Fibroblast of lung (primary cell): ENCODE measurements at regions not wholly inside any gene's neighbourhood (a gene's known extent, or its start where the extent isn't known, plus 50 kb on each side); places are given as distances from the start of the nearest gene placed in this dataset.

Experiments
- DNase-seq, 2 donors: peaks; one replicate each; pipeline versions ENCODE4 v3.0.0 to v3.0.0-alpha.2; 2010; ENCODE audit warnings: low read depth in 2 of 2
- H2AFZ ChIP-seq: 2 replicates; pipeline ENCODE4 v1.5.1; 2012; ENCODE audit warnings: low read length, control low read depth, inconsistent platforms
- H3K27ac ChIP-seq: 2 replicates; pipeline ENCODE4 v1.5.1; 2011; ENCODE audit warnings: low read length, control low read depth; ENCODE audit not compliant: insufficient read depth
- H3K27me3 ChIP-seq: 2 replicates; pipeline ENCODE4 v1.5.1; 2011; ENCODE audit warnings: mild to moderate bottlenecking, low read length; ENCODE audit not compliant: control insufficient read depth, insufficient read depth
- H3K36me3 ChIP-seq: 2 replicates; pipeline ENCODE4 v1.5.1; 2011; ENCODE audit warnings: low read length; ENCODE audit not compliant: control insufficient read depth, insufficient read depth
- H3K4me1 ChIP-seq: 2 replicates; pipeline ENCODE4 v1.5.1; 2011; ENCODE audit warnings: low read length; ENCODE audit not compliant: control insufficient read depth, insufficient read depth; ENCODE audit errors: extremely low read depth
- H3K4me2 ChIP-seq: 2 replicates; pipeline ENCODE4 v1.5.1; 2011; ENCODE audit warnings: low read length, control low read depth; ENCODE audit not compliant: insufficient read depth; ENCODE audit errors: extremely low read depth
- H3K4me3 ChIP-seq, 4 experiments: fragments of 200-600 bp in 1 of 4; sonication (generic) in 1 of 4; replicated peaks in 1 of 4; 2 replicates each; pipeline ENCODE4 v1.5.1; 2011 to 2016; ENCODE audit warnings: low read length in 4 of 4, low read depth in 3 of 4, mild to moderate bottlenecking in 3 of 4, control low read depth in 2 of 4, inconsistent platforms in 1 of 4, mixed read lengths in 1 of 4; ENCODE audit not compliant: insufficient read depth in 1 of 4; ENCODE audit errors: control extremely low read depth in 1 of 4
- H3K79me2 ChIP-seq: 2 replicates; pipeline ENCODE4 v1.5.1; 2012; ENCODE audit warnings: mild to moderate bottlenecking, low read length, inconsistent platforms; ENCODE audit not compliant: control insufficient read depth, insufficient read depth
- H3K9ac ChIP-seq: 2 replicates; pipeline ENCODE4 v1.5.1; 2011; ENCODE audit warnings: mild to moderate bottlenecking, low read length, control low read depth; ENCODE audit not compliant: insufficient read depth
- H3K9me3 ChIP-seq: 2 replicates; pipeline ENCODE4 v1.5.1; 2012; ENCODE audit warnings: low read depth, low read length; ENCODE audit not compliant: control insufficient read depth, insufficient read depth
- H4K20me1 ChIP-seq: 2 replicates; pipeline ENCODE4 v1.5.1; 2011; ENCODE audit warnings: low read length; ENCODE audit not compliant: control insufficient read depth, insufficient read depth; ENCODE audit errors: extremely low read depth
- EZH2 ChIP-seq: IDR thresholded peaks from 2 replicates; pipeline ENCODE4 v1.5.1; 2012; ENCODE audit warnings: low read length, control low read depth, mild to moderate bottlenecking; ENCODE audit errors: missing control alignments
- TF ChIP-seq, protein P1 (sequence below), 2 donors: IDR thresholded peaks in 1 of 2; conservative IDR thresholded peaks in 1 of 2; 1 replicate in 1 of 2; 2 replicates in 1 of 2; pipeline ENCODE4 v1.5.1; 2011 to 2012; ENCODE audit warnings: low read length in 2 of 2, control low read depth in 1 of 2, inconsistent platforms in 1 of 2, low read depth in 1 of 2, mild to moderate bottlenecking in 1 of 2

GRCh38 chr9:88713010-88713409, 178.0 kb downstream of the NXNL2 start:
- no peaks in the 10 kb centered on the region for H3K36me3 ChIP-seq
- no peak for TF ChIP-seq EZH2
- TF ChIP-seq, protein P1, sequence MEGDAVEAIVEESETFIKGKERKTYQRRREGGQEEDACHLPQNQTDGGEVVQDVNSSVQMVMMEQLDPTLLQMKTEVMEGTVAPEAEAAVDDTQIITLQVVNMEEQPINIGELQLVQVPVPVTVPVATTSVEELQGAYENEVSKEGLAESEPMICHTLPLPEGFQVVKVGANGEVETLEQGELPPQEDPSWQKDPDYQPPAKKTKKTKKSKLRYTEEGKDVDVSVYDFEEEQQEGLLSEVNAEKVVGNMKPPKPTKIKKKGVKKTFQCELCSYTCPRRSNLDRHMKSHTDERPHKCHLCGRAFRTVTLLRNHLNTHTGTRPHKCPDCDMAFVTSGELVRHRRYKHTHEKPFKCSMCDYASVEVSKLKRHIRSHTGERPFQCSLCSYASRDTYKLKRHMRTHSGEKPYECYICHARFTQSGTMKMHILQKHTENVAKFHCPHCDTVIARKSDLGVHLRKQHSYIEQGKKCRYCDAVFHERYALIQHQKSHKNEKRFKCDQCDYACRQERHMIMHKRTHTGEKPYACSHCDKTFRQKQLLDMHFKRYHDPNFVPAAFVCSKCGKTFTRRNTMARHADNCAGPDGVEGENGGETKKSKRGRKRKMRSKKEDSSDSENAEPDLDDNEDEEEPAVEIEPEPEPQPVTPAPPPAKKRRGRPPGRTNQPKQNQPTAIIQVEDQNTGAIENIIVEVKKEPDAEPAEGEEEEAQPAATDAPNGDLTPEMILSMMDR (conservative IDR thresholded peaks at IDR 0.05 in 1 of 2, IDR thresholded peaks at IDR 0.05 in 1 of 2; ENCODE audit: low read depth in 1 of 2, low read length in 2 of 2) = no peak
- H3K9me3 ChIP-seq = no peaks in the 10 kb centered on the region
- no peak overlapping the region for H2AFZ ChIP-seq
- H3K27me3 ChIP-seq = no peaks in the 10 kb centered on the region
- H4K20me1 ChIP-seq = no peaks in the 10 kb centered on the region
- H3K4me1 ChIP-seq = no peaks in the 10 kb centered on the region
- H3K27ac ChIP-seq = no peak overlapping the region
- H3K4me3 ChIP-seq = no peak overlapping the region
- no peak for DNase-seq
- no peak overlapping the region for H3K4me2 ChIP-seq
- no peaks in the 10 kb centered on the region for H3K79me2 ChIP-seq
- no peak overlapping the region for H3K9ac ChIP-seq

GRCh38 chr9:88716596-88717290, 181.8 kb downstream of the NXNL2 start:
- H2AFZ ChIP-seq = no peak overlapping the region
- peak in 1 of 2 donors; percentile 48 for DNase-seq
- no peaks in the 10 kb centered on the region for H3K27me3 ChIP-seq
- H3K9ac ChIP-seq = no peak overlapping the region
- H3K79me2 ChIP-seq = no peaks in the 10 kb centered on the region
- no peaks in the 10 kb centered on the region for H4K20me1 ChIP-seq
- TF ChIP-seq EZH2 = no peak
- TF ChIP-seq, protein P1 (conservative IDR thresholded peaks at IDR 0.05 in 1 of 2, IDR thresholded peaks at IDR 0.05 in 1 of 2; ENCODE audit: low read depth in 1 of 2, low read length in 2 of 2) = no peak
- no peaks in the 10 kb centered on the region for H3K4me1 ChIP-seq
- no peak overlapping the region for H3K4me3 ChIP-seq
- no peaks in the 10 kb centered on the region for H3K9me3 ChIP-seq
- no peaks in the 10 kb centered on the region for H3K36me3 ChIP-seq
- no peak overlapping the region for H3K4me2 ChIP-seq
- no peak overlapping the region for H3K27ac ChIP-seq

- Histone ChIP-seq H3K27me3 (no peaks in the 10 kb centered on the region), H2AFZ (no peak overlapping the region), H3K27ac (no peak overlapping the region), H4K20me1 (no peaks in the 10 kb centered on the region), H3K36me3 (no peaks in the 10 kb centered on the region), H3K9ac (no peak overlapping the region), H3K4me3 (no peak overlapping the region), H3K79me2 (no peaks in the 10 kb centered on the region), H3K9me3 (no peaks in the 10 kb centered on the region), H3K4me2 (no peak overlapping the region), H3K4me1 (no peaks in the 10 kb centered on the region)
- TF ChIP-seq, protein P1 (conservative IDR thresholded peaks at IDR 0.05 in 1 of 2, IDR thresholded peaks at IDR 0.05 in 1 of 2; ENCODE audit: low read depth in 1 of 2, low read length in 2 of 2) = no peak
- no peak for TF ChIP-seq EZH2
- DNase-seq = peak in 1 of 2 donors; percentile 8
Observed at GRCh38 chr9:88721025-88721424, 186.0 kb downstream of the NXNL2 start.
